OCI-LY1 (cell line): ENCODE measurements at regions not wholly inside any gene's neighbourhood (a gene's known extent, or its start where the extent isn't known, plus 50 kb on each side); places are given as distances from the start of the nearest gene placed in this dataset.

Experiments
- H2AFZ ChIP-seq: fragments of 200-600 bp; sonication (generic), shearing (Covaris generic); 2 replicates; pipeline ENCODE4 v1.6.0; 2014; ENCODE audit warnings: antibody characterized with exemption, mild to moderate bottlenecking, low read length
- H3F3A ChIP-seq: fragments of 200-600 bp; sonication (generic), shearing (Covaris generic); 2 replicates; pipeline ENCODE4 v1.6.0; 2014; ENCODE audit warnings: mild to moderate bottlenecking, antibody characterized with exemption, low read length, moderate library complexity; ENCODE audit not compliant: insufficient read depth
- H3K27ac ChIP-seq: fragments of 200-600 bp; sonication (generic); 2 replicates; pipeline ENCODE4 v1.5.1; 2014; ENCODE audit warnings: low read length, mixed run types, mild to moderate bottlenecking, low read depth; ENCODE audit not compliant: poor library complexity, severe bottlenecking
- H3K27me3 ChIP-seq: fragments of 200-600 bp; sonication (generic); 2 replicates; pipeline ENCODE4 v1.6.0; 2014; ENCODE audit warnings: antibody characterized with exemption, mild to moderate bottlenecking, low read length, moderate library complexity; ENCODE audit not compliant: insufficient read depth
- H3K36me3 ChIP-seq: fragments of 200-600 bp; sonication (generic); 2 replicates; pipeline ENCODE4 v1.6.1; 2014; ENCODE audit warnings: mild to moderate bottlenecking, antibody characterized with exemption, low read length, moderate library complexity, mixed read lengths; ENCODE audit not compliant: insufficient read depth
- H3K4me1 ChIP-seq: fragments of 200-600 bp; sonication (generic); 2 replicates; pipeline ENCODE4 v1.5.1; 2014; ENCODE audit warnings: mild to moderate bottlenecking, low read length, moderate library complexity; ENCODE audit not compliant: insufficient read depth, severe bottlenecking
- H3K4me2 ChIP-seq: fragments of 200-600 bp; sonication (generic), shearing (Covaris generic); 2 replicates; pipeline ENCODE4 v1.6.1; 2014; ENCODE audit warnings: low read length
- H3K4me3 ChIP-seq: fragments of 200-600 bp; sonication (generic); 2 replicates; pipeline ENCODE4 v1.5.1; 2014; ENCODE audit warnings: low read length, low read depth, mild to moderate bottlenecking, mixed read lengths; ENCODE audit not compliant: poor library complexity, severe bottlenecking
- H3K79me2 ChIP-seq: fragments of 200-600 bp; shearing (Covaris generic); 2 replicates; pipeline ENCODE4 v1.6.1; 2016; ENCODE audit warnings: mixed run types, low read length, mixed read lengths; ENCODE audit not compliant: insufficient read depth
- H3K9ac ChIP-seq: fragments of 200-600 bp; sonication (generic), shearing (Covaris generic); 2 replicates; pipeline ENCODE4 v1.6.1; 2014; ENCODE audit warnings: mild to moderate bottlenecking, low read length, mixed read lengths
- H3K9me2 ChIP-seq: fragments of 200-600 bp; sonication (generic), shearing (Covaris generic); 2 replicates; pipeline ENCODE4 v1.6.1; 2014; ENCODE audit warnings: low read depth, mild to moderate bottlenecking, low read length, mixed read lengths
- H3K9me3 ChIP-seq: fragments of 200-600 bp; shearing (Covaris generic); 2 replicates; pipeline ENCODE4 v1.6.1; 2014; ENCODE audit warnings: low read length, mixed read lengths
- H4K20me1 ChIP-seq: fragments of 200-600 bp; sonication (generic), shearing (Covaris generic); 2 replicates; pipeline ENCODE4 v1.6.0; 2016; ENCODE audit warnings: mild to moderate bottlenecking, low read length; ENCODE audit not compliant: insufficient read depth
- CTCF ChIP-seq: fragments of 200-600 bp; sonication (generic), shearing (Covaris generic); IDR thresholded peaks from 2 replicates; pipeline ENCODE4 v1.5.1; 2017; ENCODE audit warnings: mild to moderate bottlenecking, antibody characterized with exemption, low read length, moderate library complexity, mixed read lengths
- EZH2 ChIP-seq: fragments of 200-600 bp; sonication (generic), shearing (Covaris generic); IDR thresholded peaks from 2 replicates; pipeline ENCODE4 v1.8.0; 2017; ENCODE audit warnings: borderline replicate concordance, mixed run types, mild to moderate bottlenecking, antibody characterized with exemption, low read length, moderate library complexity, mixed read lengths

- Histone ChIP-seq H3K27me3 (no peaks in the 10 kb centered on the region), H3K9me2 (no peaks in the 10 kb centered on the region), H4K20me1 (no peaks in the 10 kb centered on the region), H3F3A (no peaks in the 10 kb centered on the region), H3K4me1 (no peaks in the 10 kb centered on the region), H3K79me2 (no peaks in the 10 kb centered on the region), H3K4me3 (no peak overlapping the region), H3K36me3 (no peaks in the 10 kb centered on the region), H3K9me3 (no peaks in the 10 kb centered on the region), H3K4me2 (no peak overlapping the region), H3K9ac (no peak overlapping the region), H3K27ac (no peak overlapping the region), H2AFZ (no peak overlapping the region)
- no peak for TF ChIP-seq EZH2
- no peak for TF ChIP-seq CTCF
Observed at GRCh38 chr9:115367321-115367720, 249.4 kb upstream of the TNC start.

- H3K79me2 ChIP-seq: no peaks in the 10 kb centered on the region
- no peak overlapping the region for H3K27ac ChIP-seq
- no peak overlapping the region for H3K4me2 ChIP-seq
- H2AFZ ChIP-seq: no peak overlapping the region
- no peaks in the 10 kb centered on the region for H3K9me2 ChIP-seq
- H3K36me3 ChIP-seq: no peaks in the 10 kb centered on the region
- H3K4me1 ChIP-seq: no peaks in the 10 kb centered on the region
- no peak overlapping the region for H3K9ac ChIP-seq
- no peak overlapping the region for H3K4me3 ChIP-seq
- H3F3A ChIP-seq: no peaks in the 10 kb centered on the region
- H3K9me3 ChIP-seq: no peaks in the 10 kb centered on the region
- TF ChIP-seq EZH2: no peak
- TF ChIP-seq CTCF: no peak
- no peaks in the 10 kb centered on the region for H4K20me1 ChIP-seq
- no peaks in the 10 kb centered on the region for H3K27me3 ChIP-seq
Observed at GRCh38 chr9:115367780-115368525, 250.0 kb upstream of the TNC start.

GRCh38 chr9:115369322-115369957 is 251.5 kb upstream of the TNC start:
- TF ChIP-seq CTCF (no peak), EZH2 (no peak)
- no peaks in the 10 kb centered on the region for H3K36me3 ChIP-seq
- H3K27me3 ChIP-seq: no peaks in the 10 kb centered on the region
- no peak overlapping the region for H3K27ac ChIP-seq
- no peak overlapping the region for H3K4me3 ChIP-seq
- H2AFZ ChIP-seq: no peak overlapping the region
- no peaks in the 10 kb centered on the region for H4K20me1 ChIP-seq
- no peaks in the 10 kb centered on the region for H3F3A ChIP-seq
- no peaks in the 10 kb centered on the region for H3K79me2 ChIP-seq
- no peak overlapping the region for H3K4me2 ChIP-seq
- no peaks in the 10 kb centered on the region for H3K9me2 ChIP-seq
- H3K9me3 ChIP-seq: no peaks in the 10 kb centered on the region
- no peaks in the 10 kb centered on the region for H3K4me1 ChIP-seq
- no peak overlapping the region for H3K9ac ChIP-seq
